Mammary epithelial cell (primary cell): ENCODE measurements at regions not wholly inside any gene's neighbourhood (a gene's known extent, or its start where the extent isn't known, plus 50 kb on each side); places are given as distances from the start of the nearest gene placed in this dataset.

Experiments used
- CTCF ChIP-seq, 2 donors: IDR thresholded peaks in 1 of 2; conservative IDR thresholded peaks in 1 of 2; 2 replicates each; pipeline ENCODE4 v1.5.1; 2011 to 2012; ENCODE audit warnings: inconsistent platforms in 2 of 2, low read length in 2 of 2, mild to moderate bottlenecking in 2 of 2, control low read depth in 1 of 2, low read depth in 1 of 2; ENCODE audit not compliant: insufficient read depth in 1 of 2; ENCODE audit errors: extremely low read depth in 1 of 2
- EZH2 ChIP-seq: IDR thresholded peaks from 2 replicates; pipeline ENCODE4 v1.6.1; 2012; ENCODE audit warnings: low read length, inconsistent platforms, borderline replicate concordance

GRCh38 chr10:27451054-27451453 lies 53.0 kb upstream of the RAB18 start:
- TF ChIP-seq CTCF (conservative IDR thresholded peaks at IDR 0.05 in 1 of 2, IDR thresholded peaks at IDR 0.05 in 1 of 2; ENCODE audit: extremely low read depth in 1 of 2, insufficient read depth in 1 of 2, low read depth in 1 of 2, low read length in 2 of 2) (no peak), EZH2 (no peak)
